ENCODE measurements at regions not wholly inside any gene's neighbourhood (a gene's known extent, or its start where the extent isn't known, plus 50 kb on each side); places are given as distances from the start of the nearest gene placed in this dataset.

- TF ChIP-seq CTCF (conservative IDR thresholded peaks at IDR 0.05; ENCODE audit: low read length), result no peak
- no peak for TF ChIP-seq EZH2phosphoT487 (IDR thresholded peaks at IDR 0.05; ENCODE audit: borderline replicate concordance)
These were observed 209.9 kb downstream of the AMY1C start for GRCh38 chr1:103959565-103959964.
